AG09319 (cell line): ENCODE measurements at regions not wholly inside any gene's neighbourhood (a gene's known extent, or its start where the extent isn't known, plus 50 kb on each side); places are given as distances from the start of the nearest gene placed in this dataset.
"Not testable (repeated sequence)": the region's sequence is repeated elsewhere in the genome, so short reads cannot be mapped to it uniquely, and the experiment has no call there.

Experiments used
- DNase-seq: peaks from one replicate; pipeline ENCODE4 v3.0.0-alpha.2; 2010; ENCODE audit warnings: low read depth; ENCODE audit errors: extremely low read depth
- TF ChIP-seq, protein P1 (sequence below): IDR thresholded peaks from 2 replicates; pipeline ENCODE4 v1.5.1; 2011; ENCODE audit warnings: low read depth, mild to moderate bottlenecking, inconsistent platforms, low read length, moderate library complexity

DNA sequence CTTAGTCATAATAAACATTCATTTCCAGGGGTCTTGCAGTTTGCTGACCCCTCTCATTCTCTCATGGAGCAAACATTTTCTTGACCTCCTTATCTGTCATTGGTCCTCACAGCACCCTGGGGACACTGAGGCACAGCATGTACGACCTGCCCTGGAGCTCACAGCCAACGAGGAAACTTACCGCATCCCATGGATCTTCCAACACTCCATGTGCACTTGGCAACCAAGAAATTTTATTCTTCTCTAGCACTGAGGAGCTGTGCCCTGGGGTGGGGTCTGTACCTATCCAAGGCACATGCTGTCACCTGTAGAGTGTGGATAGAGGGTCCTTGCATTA, 69.4 kb upstream of the IGLL5 start:
- TF ChIP-seq, protein P1, sequence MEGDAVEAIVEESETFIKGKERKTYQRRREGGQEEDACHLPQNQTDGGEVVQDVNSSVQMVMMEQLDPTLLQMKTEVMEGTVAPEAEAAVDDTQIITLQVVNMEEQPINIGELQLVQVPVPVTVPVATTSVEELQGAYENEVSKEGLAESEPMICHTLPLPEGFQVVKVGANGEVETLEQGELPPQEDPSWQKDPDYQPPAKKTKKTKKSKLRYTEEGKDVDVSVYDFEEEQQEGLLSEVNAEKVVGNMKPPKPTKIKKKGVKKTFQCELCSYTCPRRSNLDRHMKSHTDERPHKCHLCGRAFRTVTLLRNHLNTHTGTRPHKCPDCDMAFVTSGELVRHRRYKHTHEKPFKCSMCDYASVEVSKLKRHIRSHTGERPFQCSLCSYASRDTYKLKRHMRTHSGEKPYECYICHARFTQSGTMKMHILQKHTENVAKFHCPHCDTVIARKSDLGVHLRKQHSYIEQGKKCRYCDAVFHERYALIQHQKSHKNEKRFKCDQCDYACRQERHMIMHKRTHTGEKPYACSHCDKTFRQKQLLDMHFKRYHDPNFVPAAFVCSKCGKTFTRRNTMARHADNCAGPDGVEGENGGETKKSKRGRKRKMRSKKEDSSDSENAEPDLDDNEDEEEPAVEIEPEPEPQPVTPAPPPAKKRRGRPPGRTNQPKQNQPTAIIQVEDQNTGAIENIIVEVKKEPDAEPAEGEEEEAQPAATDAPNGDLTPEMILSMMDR = no peak
- DNase-seq = no peak

DNA sequence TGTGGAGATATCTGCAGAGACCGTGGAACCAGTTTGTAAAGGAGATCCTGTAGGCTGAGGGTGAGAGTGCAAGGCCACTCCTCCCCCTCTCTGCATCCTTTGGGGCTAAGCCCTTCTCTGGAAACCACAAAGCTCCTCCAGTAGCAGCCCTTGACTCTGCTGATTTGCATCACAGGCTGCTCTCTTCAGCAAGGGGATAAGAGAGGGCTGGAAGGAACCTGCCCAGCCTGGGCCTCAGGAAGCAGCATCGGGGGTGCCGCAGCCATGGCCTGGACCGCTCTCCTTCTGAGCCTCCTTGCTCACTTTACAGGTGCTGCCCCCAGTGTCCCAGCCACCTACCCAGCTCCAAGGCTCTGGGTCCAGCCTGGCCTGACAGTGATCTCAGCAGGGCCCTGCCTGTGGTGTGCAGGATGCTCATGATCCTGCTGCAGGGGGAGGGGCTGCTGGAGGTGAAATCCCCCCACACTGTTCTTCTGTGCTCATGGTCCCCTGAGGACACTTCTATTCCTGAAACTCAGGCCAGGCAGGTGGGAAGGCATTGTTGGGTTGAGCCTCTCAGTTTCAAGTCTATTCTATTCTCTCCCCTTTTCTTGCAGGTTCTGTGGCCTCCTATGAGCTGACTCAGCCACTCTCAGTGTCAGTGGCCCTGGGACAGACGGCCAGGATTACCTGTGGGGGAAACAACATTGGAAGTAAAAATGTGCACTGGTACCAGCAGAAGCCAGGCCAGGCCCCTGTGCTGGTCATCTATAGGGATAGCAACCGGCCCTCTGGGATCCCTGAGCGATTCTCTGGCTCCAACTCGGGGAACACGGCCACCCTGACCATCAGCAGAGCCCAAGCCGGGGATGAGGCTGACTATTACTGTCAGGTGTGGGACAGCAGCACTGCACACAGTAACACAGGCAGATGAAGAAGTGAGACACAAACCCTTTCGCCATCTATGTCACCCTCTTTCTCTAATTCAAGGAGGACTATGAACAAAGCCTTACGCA, 68.5 kb upstream of the IGLL5 start:
- DNase-seq = no peak

DNA sequence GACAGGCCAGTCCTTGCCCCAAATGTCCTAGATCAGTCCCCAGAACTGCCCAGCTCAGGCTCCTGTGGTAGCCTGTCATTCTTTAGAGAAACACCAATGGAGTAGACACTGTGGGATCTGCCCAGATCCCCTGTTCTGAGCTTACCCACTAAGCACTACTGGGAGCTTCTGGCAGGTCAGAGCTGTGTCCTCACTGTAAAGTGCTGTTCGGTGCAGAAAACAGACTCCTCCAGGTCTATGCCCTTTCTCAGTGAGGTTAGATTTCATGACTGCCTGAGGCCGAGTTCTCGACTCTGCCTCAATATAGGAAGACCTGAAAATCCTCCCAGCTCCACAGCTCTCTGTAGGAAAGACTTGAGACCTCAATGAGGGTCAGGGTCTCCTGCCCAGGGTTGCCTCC, 67.5 kb upstream of the IGLL5 start:
- no peak for DNase-seq
- TF ChIP-seq, protein P1 = no peak

More for the DNA sequence above, 68.5 kb upstream of the IGLL5 start:
- TF ChIP-seq, protein P1 = no peak

DNA sequence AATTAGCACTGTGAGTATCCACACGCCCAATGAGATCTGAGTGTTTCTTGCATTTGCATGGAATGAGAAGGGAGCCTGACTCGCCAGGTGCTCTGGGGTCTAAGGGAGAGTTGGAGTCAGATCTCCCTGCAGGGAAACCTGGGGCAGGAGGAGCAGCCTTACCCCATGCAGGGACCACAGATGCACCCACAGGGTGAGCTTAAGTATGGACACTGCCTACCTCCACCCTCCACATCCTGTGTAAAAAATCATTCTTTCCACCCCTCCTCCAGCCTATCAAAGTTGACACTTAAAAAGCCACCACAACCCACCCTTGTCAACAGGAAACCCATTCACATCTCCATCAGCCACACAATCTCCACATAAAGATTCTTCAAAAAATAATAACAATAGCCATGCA, 67.0 kb upstream of the IGLL5 start:
- TF ChIP-seq, protein P1 = no peak

DNA sequence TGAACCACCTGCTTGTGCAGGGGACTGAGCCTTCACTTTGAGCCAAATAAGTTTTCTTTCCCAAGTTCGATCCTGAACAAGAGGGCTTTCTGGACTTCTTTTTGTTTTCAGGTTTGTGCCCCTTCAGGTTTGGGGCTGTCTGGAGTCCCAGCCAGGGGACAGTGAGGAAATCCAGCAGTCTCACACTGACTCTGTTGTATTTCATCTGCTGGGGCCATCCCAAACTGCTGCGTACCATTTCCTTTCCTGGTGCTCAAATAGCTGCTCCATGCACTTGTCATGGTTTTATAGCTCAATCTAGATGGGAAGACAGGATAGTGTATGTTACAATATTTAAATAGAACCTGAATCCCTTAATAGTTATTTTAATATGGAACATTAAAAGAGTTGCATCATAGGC, 66.3 kb upstream of the IGLL5 start:
- TF ChIP-seq, protein P1 = no peak
- no peak for DNase-seq

More for the DNA sequence above, 67.0 kb upstream of the IGLL5 start:
- no peak for DNase-seq

DNA sequence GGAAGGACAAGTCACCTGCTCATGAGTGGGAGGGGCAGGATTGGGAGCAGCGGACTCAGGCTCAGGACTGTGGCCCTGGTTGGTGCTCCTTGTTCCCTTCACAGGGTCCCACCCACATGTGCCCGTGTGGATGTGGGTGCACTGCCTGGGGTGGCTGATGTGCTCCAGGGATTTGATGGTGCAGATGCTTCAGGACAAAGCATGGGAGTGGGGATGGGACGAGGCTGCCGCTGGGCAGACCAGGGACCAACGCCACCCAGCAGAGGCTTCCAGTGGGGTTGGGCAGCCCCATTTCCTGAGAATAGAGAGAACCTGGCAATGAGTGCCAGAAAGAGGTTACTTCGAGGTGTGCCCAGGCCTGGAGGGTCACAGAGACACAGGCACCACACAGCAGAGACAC, 65.5 kb upstream of the IGLL5 start:
- DNase-seq = no peak
- TF ChIP-seq, protein P1 = no peak

DNA sequence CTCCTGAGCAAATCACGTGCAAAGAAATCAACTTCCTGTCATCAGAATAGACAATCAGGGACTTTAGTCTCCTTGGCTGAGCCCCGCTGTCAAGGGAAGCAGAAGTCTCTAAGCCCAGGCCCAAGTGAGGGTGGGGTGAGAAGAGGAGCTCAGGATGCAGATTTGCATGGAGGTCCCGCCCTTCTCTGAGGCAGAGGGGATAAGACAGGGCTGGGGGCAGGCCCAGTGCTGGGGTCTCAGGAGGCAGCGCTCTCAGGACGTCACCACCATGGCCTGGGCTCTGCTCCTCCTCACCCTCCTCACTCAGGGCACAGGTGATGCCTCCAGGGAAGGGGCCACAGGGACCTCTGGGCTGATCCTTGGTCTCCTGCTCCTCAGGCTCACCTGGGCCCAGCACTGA, 65.1 kb upstream of the IGLL5 start:
- not testable (repeated sequence) for DNase-seq
